ENCODE measurements at regions not wholly inside any gene's neighbourhood (a gene's known extent, or its start where the extent isn't known, plus 50 kb on each side); places are given as distances from the start of the nearest gene placed in this dataset.

- TF ChIP-seq POLR2A (IDR thresholded peaks at IDR 0.05; ENCODE audit: low read length), result no peak
- no peak for TF ChIP-seq GATA1 (IDR thresholded peaks at IDR 0.05; ENCODE audit: low read depth, low read length)
Measured at GRCh38 chr4:169927280-169927679, 98.9 kb downstream of the MFAP3L start.

Data from erythroblast (primary cell).